ENCODE measurements at regions not wholly inside any gene's neighbourhood (a gene's known extent, or its start where the extent isn't known, plus 50 kb on each side); places are given as distances from the start of the nearest gene placed in this dataset.

DNA sequence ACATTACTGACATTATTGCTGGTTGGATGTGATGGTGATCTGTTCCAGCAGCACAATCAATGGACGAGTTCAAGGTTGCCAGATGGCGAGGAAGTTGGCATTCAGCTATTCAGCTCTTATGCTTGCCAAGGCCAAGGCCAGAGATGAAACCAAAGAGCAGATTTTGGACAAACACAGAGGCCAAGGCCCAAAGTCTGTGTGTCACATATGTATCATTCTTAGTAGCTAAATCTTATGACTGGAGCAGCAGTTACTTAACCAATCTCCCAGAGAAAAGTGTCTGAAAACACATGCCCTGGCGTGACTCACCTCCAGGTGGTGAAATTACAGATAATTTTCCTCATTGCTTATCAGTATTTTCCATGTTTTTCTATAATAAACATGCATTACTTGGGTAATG lies 189.0 kb upstream of the EGFLAM start:
- Mint-ChIP-seq H3K27ac (no peak overlapping the region), H3K4me1 (no peaks in the 10 kb centered on the region), H3K27me3 (ENCODE audit: low read depth) (no peaks in the 10 kb centered on the region), H3K4me3 (no peak overlapping the region), H3K9me3 (peaks cover 12% of the 10 kb centered on the region), H3K36me3 (peaks cover 4% of the 10 kb centered on the region)
- no peak for TF ChIP-seq CTCF (IDR thresholded peaks at IDR 0.05; ENCODE audit: unreplicated experiment)
- DNase-seq (ENCODE audit: low spot score in 2 of 2, unreplicated experiment in 2 of 2) = no peak

DNA sequence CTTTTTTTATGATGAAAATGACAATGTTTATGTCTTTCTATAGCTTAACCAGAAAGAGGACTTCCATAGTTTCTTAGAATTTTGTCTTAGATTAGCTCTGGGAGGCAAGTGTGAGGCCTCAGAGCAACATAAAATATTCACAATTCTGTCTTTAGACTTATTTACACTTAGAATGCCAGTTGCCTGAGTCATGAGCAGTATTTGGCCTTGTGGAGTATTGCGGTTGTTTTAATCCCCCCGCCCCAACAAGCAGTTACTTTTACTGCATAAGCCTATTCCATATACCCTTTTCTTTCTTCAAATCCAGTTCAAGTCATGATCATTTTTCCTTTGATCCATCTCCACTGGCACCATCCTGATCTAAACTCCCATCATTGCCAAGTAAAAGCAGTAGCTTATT lies 198.0 kb upstream of the EGFLAM start:
- no peak overlapping the region for H3K4me3 Mint-ChIP-seq
- TF ChIP-seq CTCF (IDR thresholded peaks at IDR 0.05; ENCODE audit: unreplicated experiment) = no peak
- no peak overlapping the region for H3K27ac Mint-ChIP-seq
- no peaks in the 10 kb centered on the region for H3K4me1 Mint-ChIP-seq
- DNase-seq (ENCODE audit: low spot score in 2 of 2, unreplicated experiment in 2 of 2) = no peak
- peaks cover 4% of the 10 kb centered on the region for H3K36me3 Mint-ChIP-seq
- peaks cover 30% of the 10 kb centered on the region for H3K9me3 Mint-ChIP-seq
- no peaks in the 10 kb centered on the region for H3K27me3 Mint-ChIP-seq (ENCODE audit: low read depth)

DNA sequence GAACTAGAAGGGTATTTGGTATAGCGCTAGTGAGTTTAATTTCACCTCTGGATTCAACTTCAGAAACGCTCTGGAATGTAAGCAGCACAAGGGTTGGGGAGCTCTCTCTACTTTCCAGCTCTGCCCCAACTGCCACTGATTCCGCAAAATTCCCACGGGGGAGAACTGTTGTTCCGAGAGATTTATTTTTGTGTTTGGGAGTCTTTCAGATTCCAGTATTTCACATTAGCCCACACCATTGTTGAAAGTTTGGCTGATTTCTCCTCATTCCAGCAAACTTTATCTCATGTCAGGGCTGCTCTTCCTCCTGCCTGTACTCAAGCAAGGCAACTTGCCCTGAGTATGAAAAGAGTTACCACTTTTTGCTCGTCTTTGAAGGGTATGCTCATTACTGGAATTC lies 198.5 kb upstream of the EGFLAM start:
- Mint-ChIP-seq H3K27me3 (ENCODE audit: low read depth) (no peaks in the 10 kb centered on the region), H3K27ac (no peak overlapping the region), H3K4me1 (no peaks in the 10 kb centered on the region), H3K36me3 (peaks cover 4% of the 10 kb centered on the region), H3K4me3 (no peak overlapping the region), H3K9me3 (peaks cover 30% of the 10 kb centered on the region)
- TF ChIP-seq CTCF (IDR thresholded peaks at IDR 0.05; ENCODE audit: unreplicated experiment) = no peak
- no peak for DNase-seq (ENCODE audit: low spot score in 2 of 2, unreplicated experiment in 2 of 2)

DNA sequence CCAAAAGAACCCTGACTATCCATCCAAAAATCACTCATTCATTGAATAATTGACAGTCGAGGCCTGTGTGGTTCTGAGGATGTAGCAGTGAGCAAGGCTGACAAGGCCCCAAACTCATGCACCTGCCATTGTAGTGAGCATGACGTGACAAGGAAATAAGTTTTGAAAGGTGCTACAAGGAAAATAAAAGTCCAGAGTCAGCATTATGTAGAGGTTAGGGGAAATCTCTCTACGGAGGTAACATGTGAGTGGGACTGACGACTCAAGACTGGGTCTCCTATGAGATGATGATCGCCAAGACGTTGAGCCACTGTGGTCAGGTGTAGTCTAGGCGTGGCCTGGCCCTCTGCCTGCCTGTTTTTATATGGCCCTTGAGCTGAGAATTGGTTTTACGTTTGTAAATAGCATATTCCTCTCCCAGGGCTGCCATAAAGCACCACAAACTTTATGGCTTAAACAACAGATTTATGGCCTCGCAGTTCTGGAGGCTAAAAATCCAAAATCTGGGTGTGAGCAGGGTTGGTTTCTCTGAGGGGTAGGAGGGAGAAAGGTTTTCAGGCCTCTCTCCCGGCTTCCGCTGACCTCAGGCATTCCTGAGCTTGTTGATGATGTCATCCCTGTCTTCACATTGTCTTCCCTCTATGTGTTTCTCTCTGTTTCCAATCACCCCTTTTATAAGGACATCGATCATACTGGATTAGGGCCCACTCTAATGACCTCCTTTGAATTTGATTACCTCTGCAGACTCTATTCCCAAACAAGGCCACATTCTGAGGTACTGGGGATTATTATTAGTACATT lies 206.4 kb upstream of the EGFLAM start:
- Mint-ChIP-seq H3K4me1 (no peaks in the 10 kb centered on the region), H3K4me3 (no peak overlapping the region), H3K27me3 (ENCODE audit: low read depth) (no peaks in the 10 kb centered on the region), H3K9me3 (peaks cover 6% of the 10 kb centered on the region), H3K36me3 (no peaks in the 10 kb centered on the region), H3K27ac (no peak overlapping the region)
- TF ChIP-seq CTCF (IDR thresholded peaks at IDR 0.05; ENCODE audit: unreplicated experiment) = no peak
- no peak for DNase-seq (ENCODE audit: low spot score in 2 of 2, unreplicated experiment in 2 of 2)

DNA sequence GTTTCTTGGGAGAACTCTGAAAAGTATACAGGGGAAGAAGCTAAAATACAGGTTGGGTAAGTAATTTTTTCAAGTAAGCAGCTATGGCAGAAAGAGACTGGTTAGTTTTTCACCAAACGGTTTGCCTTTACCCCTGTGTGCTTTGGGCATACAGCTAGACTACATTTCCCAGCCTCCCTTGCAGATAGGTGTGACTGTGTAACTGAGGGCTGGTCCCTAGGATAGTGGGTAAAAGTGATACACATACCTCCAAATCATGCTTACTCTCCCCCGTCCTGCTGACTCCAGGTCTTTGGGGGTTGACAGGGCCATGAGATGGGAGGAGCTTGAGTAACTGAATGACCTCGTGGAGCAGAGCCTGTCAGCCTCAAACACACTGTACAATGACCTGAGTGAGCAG lies 208.6 kb upstream of the GDNF start:
- Mint-ChIP-seq H3K9me3 (no peaks in the 10 kb centered on the region), H3K4me1 (no peaks in the 10 kb centered on the region), H3K27ac (no peak overlapping the region), H3K36me3 (no peaks in the 10 kb centered on the region), H3K4me3 (no peak overlapping the region), H3K27me3 (ENCODE audit: low read depth) (no peaks in the 10 kb centered on the region)
- no peak for DNase-seq (ENCODE audit: low spot score in 2 of 2, unreplicated experiment in 2 of 2)
- no peak for TF ChIP-seq CTCF (IDR thresholded peaks at IDR 0.05; ENCODE audit: unreplicated experiment)

Measured in mesothelial cell of epicardium (in vitro differentiated cells).